Skeletal muscle tissue (tissue), 3 donors: ENCODE measurements at regions not wholly inside any gene's neighbourhood (a gene's known extent, or its start where the extent isn't known, plus 50 kb on each side); places are given as distances from the start of the nearest gene placed in this dataset.

ENCODE experiments used
- H3K27ac ChIP-seq: one replicate; pipeline ENCODE4 v1.7.0; 2013; ENCODE audit warnings: mild to moderate bottlenecking, low read depth, low read length, inconsistent platforms
- H3K27me3 ChIP-seq, 3 donors: one replicate each; pipeline ENCODE4 v1.7.0; 2013; ENCODE audit warnings: low read length in 3 of 3; ENCODE audit not compliant: control insufficient read depth in 3 of 3, insufficient read depth in 3 of 3
- H3K36me3 ChIP-seq, 3 donors: one replicate each; pipeline ENCODE4 v1.7.0; 2013; ENCODE audit warnings: low read length in 3 of 3; ENCODE audit not compliant: control insufficient read depth in 3 of 3, insufficient read depth in 3 of 3
- H3K4me1 ChIP-seq, 3 donors: one replicate each; pipeline ENCODE4 v1.7.0; 2013; ENCODE audit warnings: low read length in 3 of 3, mild to moderate bottlenecking in 3 of 3; ENCODE audit not compliant: control insufficient read depth in 3 of 3, insufficient read depth in 3 of 3
- H3K4me3 ChIP-seq, 3 donors: one replicate each; pipeline ENCODE4 v1.7.0; 2013; ENCODE audit warnings: low read length in 3 of 3
- H3K9ac ChIP-seq, 3 donors: one replicate each; pipeline ENCODE4 v1.7.0; 2013; ENCODE audit warnings: low read length in 3 of 3, mild to moderate bottlenecking in 3 of 3, moderate library complexity in 2 of 3, low read depth in 1 of 3
- H3K9me3 ChIP-seq, 3 donors: one replicate each; pipeline ENCODE4 v1.7.0; 2013; ENCODE audit warnings: low read length in 3 of 3; ENCODE audit not compliant: control insufficient read depth in 3 of 3
- donor health status: Osteomylitis.

DNA sequence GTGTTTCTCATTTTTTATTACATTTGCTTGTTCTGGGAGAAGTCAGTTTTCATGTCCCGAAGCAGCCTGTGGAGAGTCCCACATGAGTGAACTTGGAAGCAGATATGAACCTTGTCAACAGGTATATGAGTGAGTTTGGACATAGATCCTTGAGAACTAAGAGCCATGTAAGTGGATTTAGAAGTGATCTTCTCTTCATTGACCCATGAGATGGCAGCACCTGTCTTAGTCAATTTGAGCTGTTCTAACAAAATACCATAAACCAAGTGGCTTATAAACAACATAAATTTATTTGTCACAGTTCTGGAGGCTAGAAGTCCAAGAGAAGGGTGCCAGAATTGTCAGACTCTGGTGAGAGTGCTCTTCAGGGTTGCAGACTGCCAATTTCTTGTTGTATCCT, 1043.8 kb downstream of the ADGRL3 start:
- Histone ChIP-seq H3K36me3 (no peaks in the 10 kb centered on the region), H3K9ac (no peak overlapping the region), H3K4me1 (no peaks in the 10 kb centered on the region), H3K27ac (no peak overlapping the region), H3K9me3 (no peaks in the 10 kb centered on the region), H3K27me3 (no peaks in the 10 kb centered on the region), H3K4me3 (no peak overlapping the region)

- Histone ChIP-seq H3K9ac (no peak overlapping the region), H3K27ac (no peak overlapping the region), H3K4me1 (no peaks in the 10 kb centered on the region), H3K9me3 (no peaks in the 10 kb centered on the region), H3K4me3 (no peak overlapping the region), H3K27me3 (no peaks in the 10 kb centered on the region), H3K36me3 (no peaks in the 10 kb centered on the region)
These were observed 1035.8 kb downstream of the ADGRL3 start for GRCh38 chr4:62235911-62236310.

- H3K36me3 ChIP-seq: no peaks in the 10 kb centered on the region
- H3K9ac ChIP-seq: no peak overlapping the region
- no peaks in the 10 kb centered on the region for H3K4me1 ChIP-seq
- H3K27ac ChIP-seq: no peak overlapping the region
- H3K4me3 ChIP-seq: no peak overlapping the region
- no peaks in the 10 kb centered on the region for H3K9me3 ChIP-seq
- no peaks in the 10 kb centered on the region for H3K27me3 ChIP-seq
These were observed 1032.7 kb downstream of the ADGRL3 start for GRCh38 chr4:62232814-62233213.

- no peaks in the 10 kb centered on the region for H3K27me3 ChIP-seq
- no peak overlapping the region for H3K9ac ChIP-seq
- no peaks in the 10 kb centered on the region for H3K4me1 ChIP-seq
- H3K9me3 ChIP-seq: no peaks in the 10 kb centered on the region
- no peak overlapping the region for H3K27ac ChIP-seq
- H3K4me3 ChIP-seq: no peak overlapping the region
- no peaks in the 10 kb centered on the region for H3K36me3 ChIP-seq
These were observed 1031.9 kb downstream of the ADGRL3 start for GRCh38 chr4:62231994-62232393.

GRCh38 chr4:62226082-62226481, 1026.0 kb downstream of the ADGRL3 start:
- Histone ChIP-seq H3K4me1 (no peaks in the 10 kb centered on the region), H3K27ac (no peak overlapping the region), H3K27me3 (no peaks in the 10 kb centered on the region), H3K36me3 (no peaks in the 10 kb centered on the region), H3K9me3 (no peaks in the 10 kb centered on the region), H3K9ac (no peak overlapping the region), H3K4me3 (no peak overlapping the region)

- no peaks in the 10 kb centered on the region for H3K4me1 ChIP-seq
- H3K27me3 ChIP-seq: no peaks in the 10 kb centered on the region
- no peaks in the 10 kb centered on the region for H3K36me3 ChIP-seq
- no peak overlapping the region for H3K9ac ChIP-seq
- H3K9me3 ChIP-seq: no peaks in the 10 kb centered on the region
- no peak overlapping the region for H3K4me3 ChIP-seq
- H3K27ac ChIP-seq: no peak overlapping the region
These were observed 1022.0 kb downstream of the ADGRL3 start for GRCh38 chr4:62222121-62222520.

DNA sequence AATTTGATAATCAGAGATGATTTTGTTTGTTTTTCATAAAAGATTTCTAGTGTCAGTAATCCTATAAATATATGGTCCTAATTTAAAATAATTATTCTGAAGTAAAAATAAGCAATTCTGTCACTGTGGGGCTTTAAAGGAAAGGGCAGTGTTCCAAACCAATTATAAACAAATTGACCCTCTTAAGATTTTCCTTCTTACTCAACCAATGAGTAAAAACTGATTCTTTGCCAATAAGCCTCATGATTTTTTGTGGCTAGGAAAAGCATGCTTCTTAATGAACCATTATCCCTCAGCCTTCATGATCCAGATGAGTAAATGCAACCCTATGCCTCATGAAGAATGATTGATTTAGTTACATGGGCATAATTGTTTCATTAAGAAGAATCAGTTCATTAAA, 1010.4 kb downstream of the ADGRL3 start:
- Histone ChIP-seq H3K4me1 (no peaks in the 10 kb centered on the region), H3K9ac (no peak overlapping the region), H3K9me3 (no peaks in the 10 kb centered on the region), H3K27ac (no peak overlapping the region), H3K4me3 (no peak overlapping the region), H3K36me3 (no peaks in the 10 kb centered on the region), H3K27me3 (no peaks in the 10 kb centered on the region)

GRCh38 chr4:62209757-62210485, 1009.8 kb downstream of the ADGRL3 start:
- no peaks in the 10 kb centered on the region for H3K9me3 ChIP-seq
- H3K27ac ChIP-seq: no peak overlapping the region
- H3K36me3 ChIP-seq: no peaks in the 10 kb centered on the region
- no peaks in the 10 kb centered on the region for H3K27me3 ChIP-seq
- H3K4me1 ChIP-seq: no peaks in the 10 kb centered on the region
- no peak overlapping the region for H3K9ac ChIP-seq
- H3K4me3 ChIP-seq: no peak overlapping the region

DNA sequence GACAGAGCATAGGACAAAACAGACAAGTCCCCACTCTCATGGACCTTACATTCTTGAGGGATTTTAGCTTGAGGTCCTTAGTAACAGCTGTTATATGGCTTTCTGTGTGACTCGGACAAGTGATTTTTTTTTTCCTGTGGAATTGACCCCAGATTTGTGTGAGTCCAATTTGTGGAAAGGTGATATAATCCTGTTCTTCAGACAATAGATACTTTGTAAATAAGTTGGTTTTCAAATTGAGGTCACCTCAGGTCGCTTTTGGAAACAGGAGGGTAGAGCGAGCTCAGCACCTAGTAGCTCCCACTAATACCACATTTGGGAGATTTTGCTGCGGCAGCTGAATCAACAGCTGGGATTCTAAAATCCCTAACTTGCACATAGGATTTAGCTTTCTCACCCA, 1008.8 kb downstream of the ADGRL3 start:
- no peaks in the 10 kb centered on the region for H3K27me3 ChIP-seq

DNA sequence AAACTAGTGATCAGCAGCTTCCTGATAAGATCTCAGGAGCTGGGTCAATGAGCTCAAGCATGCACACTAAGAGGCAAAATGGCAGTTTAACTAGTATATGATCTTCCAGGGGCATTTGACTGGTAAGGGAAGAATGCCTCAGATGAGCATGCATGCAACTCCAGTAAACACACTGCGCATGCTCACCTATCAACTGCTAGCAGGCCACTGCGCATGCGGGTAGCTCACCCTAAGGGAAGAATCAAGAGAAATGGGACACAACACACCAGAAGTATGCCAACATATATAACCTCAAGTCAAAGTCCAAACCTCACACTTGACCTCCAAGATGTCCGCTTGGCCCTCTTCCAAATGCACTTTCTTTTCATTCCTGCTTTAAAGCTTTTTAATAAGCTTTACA, 1004.0 kb downstream of the ADGRL3 start:
- Histone ChIP-seq H3K27me3 (no peaks in the 10 kb centered on the region), H3K36me3 (no peaks in the 10 kb centered on the region), H3K4me1 (no peaks in the 10 kb centered on the region), H3K27ac (no peak overlapping the region), H3K9me3 (no peaks in the 10 kb centered on the region), H3K9ac (no peak overlapping the region), H3K4me3 (no peak overlapping the region)

More for the DNA sequence above, 1008.8 kb downstream of the ADGRL3 start:
- Histone ChIP-seq H3K4me1 (no peaks in the 10 kb centered on the region), H3K9me3 (no peaks in the 10 kb centered on the region), H3K9ac (no peak overlapping the region), H3K36me3 (no peaks in the 10 kb centered on the region), H3K27ac (no peak overlapping the region), H3K4me3 (no peak overlapping the region)
